ENCODE measurements at regions not wholly inside any gene's neighbourhood (a gene's known extent, or its start where the extent isn't known, plus 50 kb on each side); places are given as distances from the start of the nearest gene placed in this dataset.

- no peak overlapping the region for H3K27ac ChIP-seq
- no peaks in the 10 kb centered on the region for H3K27me3 ChIP-seq
- no peaks in the 10 kb centered on the region for H3K36me3 ChIP-seq
- no peaks in the 10 kb centered on the region for H3K4me1 ChIP-seq
- no peaks in the 10 kb centered on the region for H3K9me3 ChIP-seq
- no peak for TF ChIP-seq CTCF (IDR thresholded peaks at IDR 0.05)
- TF ChIP-seq POLR2A (IDR thresholded peaks at IDR 0.05): no peak
- TF ChIP-seq EP300 (IDR thresholded peaks at IDR 0.05): no peak
- TF ChIP-seq POLR2AphosphoS5 (IDR thresholded peaks at IDR 0.05): no peak
- WGBS: 82% methylated on average over 8 of the region's 8 CpGs
- no peak for DNase-seq (ENCODE audit: low spot score in 2 of 2)
- no peak overlapping the region for H3K4me3 ChIP-seq
Observed at GRCh38 chrX:13903405-13903804, 86.5 kb upstream of the GPM6B start.

GRCh38 chrX:13902406-13902805 lies 85.5 kb upstream of the GPM6B start:
- Histone ChIP-seq H3K27me3 (no peaks in the 10 kb centered on the region), H3K4me1 (no peaks in the 10 kb centered on the region), H3K27ac (no peak overlapping the region), H3K4me3 (no peak overlapping the region), H3K9me3 (no peaks in the 10 kb centered on the region), H3K36me3 (no peaks in the 10 kb centered on the region)
- 89% methylated on average over 3 of the region's 3 CpGs for WGBS
- no peak for DNase-seq (ENCODE audit: low spot score in 2 of 2)
- TF ChIP-seq POLR2A (IDR thresholded peaks at IDR 0.05) (no peak), EP300 (IDR thresholded peaks at IDR 0.05) (no peak), CTCF (IDR thresholded peaks at IDR 0.05) (no peak), POLR2AphosphoS5 (IDR thresholded peaks at IDR 0.05) (no peak)

- DNase-seq (ENCODE audit: low spot score in 2 of 2): no peak
- H3K27me3 ChIP-seq: no peaks in the 10 kb centered on the region
- H3K36me3 ChIP-seq: no peaks in the 10 kb centered on the region
- no peaks in the 10 kb centered on the region for H3K4me1 ChIP-seq
- H3K4me3 ChIP-seq: no peak overlapping the region
- WGBS: 68% methylated on average over 2 of the region's 2 CpGs
- TF ChIP-seq CTCF (IDR thresholded peaks at IDR 0.05) (no peak), POLR2AphosphoS5 (IDR thresholded peaks at IDR 0.05) (no peak), POLR2A (IDR thresholded peaks at IDR 0.05) (no peak), EP300 (IDR thresholded peaks at IDR 0.05) (no peak)
- H3K27ac ChIP-seq: no peak overlapping the region
- no peaks in the 10 kb centered on the region for H3K9me3 ChIP-seq
Observed at GRCh38 chrX:13901354-13901753, 84.5 kb upstream of the GPM6B start.

- WGBS: 82% methylated on average over 10 of the region's 10 CpGs
- H3K36me3 ChIP-seq: no peaks in the 10 kb centered on the region
- no peaks in the 10 kb centered on the region for H3K27me3 ChIP-seq
- no peaks in the 10 kb centered on the region for H3K9me3 ChIP-seq
- no peak overlapping the region for H3K4me3 ChIP-seq
- no peak overlapping the region for H3K27ac ChIP-seq
- no peaks in the 10 kb centered on the region for H3K4me1 ChIP-seq
- no peak for TF ChIP-seq CTCF (IDR thresholded peaks at IDR 0.05)
- no peak for TF ChIP-seq POLR2A (IDR thresholded peaks at IDR 0.05)
- TF ChIP-seq EP300 (IDR thresholded peaks at IDR 0.05): no peak
- no peak for TF ChIP-seq POLR2AphosphoS5 (IDR thresholded peaks at IDR 0.05)
- no peak for DNase-seq (ENCODE audit: low spot score in 2 of 2)
Observed at GRCh38 chrX:13900351-13900750, 83.5 kb upstream of the GPM6B start.

- no peak for DNase-seq (ENCODE audit: low spot score in 2 of 2)
- WGBS: 38% methylated on average over 6 of the region's 6 CpGs
Observed at GRCh38 chrX:13899607-13900006, 82.7 kb upstream of the GPM6B start.

GRCh38 chrX:13898603-13899002 lies 81.7 kb upstream of the GPM6B start:
- Histone ChIP-seq H3K4me3 (no peak overlapping the region), H3K4me1 (no peaks in the 10 kb centered on the region), H3K27me3 (no peaks in the 10 kb centered on the region), H3K36me3 (no peaks in the 10 kb centered on the region), H3K27ac (no peak overlapping the region), H3K9me3 (no peaks in the 10 kb centered on the region)
- 77% methylated on average over 4 of the region's 4 CpGs for WGBS
- no peak for TF ChIP-seq POLR2A (IDR thresholded peaks at IDR 0.05)
- TF ChIP-seq CTCF (IDR thresholded peaks at IDR 0.05): no peak
- no peak for TF ChIP-seq POLR2AphosphoS5 (IDR thresholded peaks at IDR 0.05)
- TF ChIP-seq EP300 (IDR thresholded peaks at IDR 0.05): no peak
- DNase-seq (ENCODE audit: low spot score in 2 of 2): no peak

More at GRCh38 chrX:13899607-13900006, 82.7 kb upstream of the GPM6B start:
- H3K4me3 ChIP-seq: no peak overlapping the region
- no peak for TF ChIP-seq POLR2A (IDR thresholded peaks at IDR 0.05)
- TF ChIP-seq POLR2AphosphoS5 (IDR thresholded peaks at IDR 0.05): peak in 1 of 3 donors; percentile 13
- no peaks in the 10 kb centered on the region for H3K9me3 ChIP-seq
- H3K27ac ChIP-seq: no peak overlapping the region
- H3K4me1 ChIP-seq: no peaks in the 10 kb centered on the region
- no peaks in the 10 kb centered on the region for H3K27me3 ChIP-seq
- no peaks in the 10 kb centered on the region for H3K36me3 ChIP-seq

All from suprapubic skin (tissue), 4 donors.